HFFc6 (cell line): ENCODE measurements at regions not wholly inside any gene's neighbourhood (a gene's known extent, or its start where the extent isn't known, plus 50 kb on each side); places are given as distances from the start of the nearest gene placed in this dataset.
"Not testable (repeated sequence)": the region's sequence is repeated elsewhere in the genome, so short reads cannot be mapped to it uniquely, and the experiment has no call there.

Experiments used
- DNase-seq: peaks from one replicate; pipeline ENCODE4 v3.0.0-alpha.2; 2018
- H3K27ac Mint-ChIP-seq: 2 replicates; pipeline ENCODE4 v1.8.0; 2020; ENCODE audit warnings: mild to moderate bottlenecking, mixed read lengths
- H3K27me3 Mint-ChIP-seq: 2 replicates; pipeline ENCODE4 v1.8.0; 2021; ENCODE audit warnings: mild to moderate bottlenecking, moderate library complexity, mixed read lengths; ENCODE audit not compliant: insufficient read depth
- H3K36me3 Mint-ChIP-seq: 2 replicates; pipeline ENCODE4 v1.8.0; 2021; ENCODE audit warnings: low read depth, mixed read lengths
- H3K4me1 Mint-ChIP-seq: 2 replicates; pipeline ENCODE4 v1.8.0; 2020; ENCODE audit warnings: low read depth, mixed read lengths
- H3K4me3 Mint-ChIP-seq: 2 replicates; pipeline ENCODE4 v1.8.0; 2020; ENCODE audit warnings: mild to moderate bottlenecking, moderate library complexity, mixed read lengths
- H3K9me3 Mint-ChIP-seq: 2 replicates; pipeline ENCODE4 v1.8.0; 2020; ENCODE audit warnings: mild to moderate bottlenecking, mixed read lengths
- TF ChIP-seq, protein P1 (sequence below): fragments of 200-600 bp; sonication (generic); IDR thresholded peaks from 2 replicates; pipeline ENCODE4 v1.5.0; 2021; ENCODE audit warnings: antibody characterized with exemption, mild to moderate bottlenecking

DNA sequence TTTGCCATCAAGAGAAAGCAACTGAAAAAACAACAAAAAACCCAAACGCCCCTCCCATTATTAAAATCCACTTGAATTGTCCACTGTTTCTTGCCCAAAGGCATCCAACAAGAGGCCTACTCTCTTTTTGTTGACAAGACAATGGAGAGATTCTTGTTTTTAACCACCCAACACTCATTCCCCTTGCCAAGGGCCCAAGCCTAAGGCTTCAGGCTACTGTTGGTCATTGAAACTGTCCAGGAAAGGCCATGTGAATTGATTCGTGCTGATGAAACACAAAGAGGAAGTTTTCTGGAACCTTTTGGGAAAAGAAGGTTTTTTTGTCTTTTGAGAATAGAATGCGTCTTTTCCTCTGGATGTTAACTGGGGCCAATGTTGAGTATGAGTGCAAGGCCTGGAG is 157.4 kb upstream of the PFN2 start:
- H3K4me3 Mint-ChIP-seq = no peak overlapping the region
- no peak overlapping the region for H3K27ac Mint-ChIP-seq
- H3K36me3 Mint-ChIP-seq = no peaks in the 10 kb centered on the region
- H3K27me3 Mint-ChIP-seq = peaks cover 4% of the 10 kb centered on the region; the same call in 1 of the 2 replicates
- no peaks in the 10 kb centered on the region for H3K9me3 Mint-ChIP-seq
- TF ChIP-seq, protein P1, sequence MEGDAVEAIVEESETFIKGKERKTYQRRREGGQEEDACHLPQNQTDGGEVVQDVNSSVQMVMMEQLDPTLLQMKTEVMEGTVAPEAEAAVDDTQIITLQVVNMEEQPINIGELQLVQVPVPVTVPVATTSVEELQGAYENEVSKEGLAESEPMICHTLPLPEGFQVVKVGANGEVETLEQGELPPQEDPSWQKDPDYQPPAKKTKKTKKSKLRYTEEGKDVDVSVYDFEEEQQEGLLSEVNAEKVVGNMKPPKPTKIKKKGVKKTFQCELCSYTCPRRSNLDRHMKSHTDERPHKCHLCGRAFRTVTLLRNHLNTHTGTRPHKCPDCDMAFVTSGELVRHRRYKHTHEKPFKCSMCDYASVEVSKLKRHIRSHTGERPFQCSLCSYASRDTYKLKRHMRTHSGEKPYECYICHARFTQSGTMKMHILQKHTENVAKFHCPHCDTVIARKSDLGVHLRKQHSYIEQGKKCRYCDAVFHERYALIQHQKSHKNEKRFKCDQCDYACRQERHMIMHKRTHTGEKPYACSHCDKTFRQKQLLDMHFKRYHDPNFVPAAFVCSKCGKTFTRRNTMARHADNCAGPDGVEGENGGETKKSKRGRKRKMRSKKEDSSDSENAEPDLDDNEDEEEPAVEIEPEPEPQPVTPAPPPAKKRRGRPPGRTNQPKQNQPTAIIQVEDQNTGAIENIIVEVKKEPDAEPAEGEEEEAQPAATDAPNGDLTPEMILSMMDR = no peak
- no peak for DNase-seq
- peaks cover 25% of the 10 kb centered on the region for H3K4me1 Mint-ChIP-seq

- no peak for DNase-seq
- TF ChIP-seq, protein P1 = no peak
- Mint-ChIP-seq H3K27me3 (peaks cover 4% of the 10 kb centered on the region; the same call in 1 of the 2 replicates), H3K4me3 (no peak overlapping the region), H3K4me1 (peaks cover 15% of the 10 kb centered on the region), H3K9me3 (no peaks in the 10 kb centered on the region), H3K36me3 (no peaks in the 10 kb centered on the region), H3K27ac (no peak overlapping the region)
Measured at GRCh38 chr3:150127011-150127490, 156.4 kb upstream of the PFN2 start.

- no peaks in the 10 kb centered on the region for H3K36me3 Mint-ChIP-seq
- no peak overlapping the region for H3K27ac Mint-ChIP-seq
- DNase-seq = no peak
- TF ChIP-seq, protein P1 = no peak
- peaks cover 11% of the 10 kb centered on the region for H3K4me1 Mint-ChIP-seq
- H3K4me3 Mint-ChIP-seq = no peak overlapping the region
- H3K9me3 Mint-ChIP-seq = no peaks in the 10 kb centered on the region
- H3K27me3 Mint-ChIP-seq = 0 out of 2 replicates have a peak, but pooled peaks cover 2% of the 10 kb centered on the region
Measured at GRCh38 chr3:150124142-150124541, 153.4 kb upstream of the PFN2 start.

DNA sequence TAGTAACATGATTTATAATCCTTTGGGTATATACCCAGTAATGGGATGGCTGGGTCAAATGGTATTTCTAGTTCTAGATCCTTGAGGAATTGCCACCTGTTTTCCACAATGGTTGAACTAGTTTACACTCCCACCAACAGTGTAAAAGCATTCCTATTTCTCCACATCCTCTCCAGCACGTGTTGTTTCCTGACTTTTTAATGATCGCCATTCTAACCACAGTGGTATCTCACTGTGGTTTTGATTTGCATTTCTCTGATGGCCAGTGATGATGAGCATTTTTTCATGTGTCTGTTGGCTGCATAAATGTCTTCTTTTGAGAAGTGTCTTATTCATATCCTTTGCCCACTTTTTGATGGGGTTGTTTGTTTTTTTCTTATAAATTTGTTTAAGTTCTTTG is 152.6 kb upstream of the PFN2 start:
- DNase-seq = peak; percentile 13
- not testable (repeated sequence) for H3K4me3 Mint-ChIP-seq, H3K27ac Mint-ChIP-seq, H3K36me3 Mint-ChIP-seq, H3K9me3 Mint-ChIP-seq, H3K27me3 Mint-ChIP-seq
- H3K4me1 Mint-ChIP-seq = peaks cover 11% of the 10 kb centered on the region

GRCh38 chr3:150118219-150118618 is 147.5 kb upstream of the PFN2 start:
- Mint-ChIP-seq H3K27me3 (peaks cover 2% of the 10 kb centered on the region; the same call in 1 of the 2 replicates), H3K4me1 (peaks cover 44% of the 10 kb centered on the region), H3K4me3 (no peak overlapping the region), H3K27ac (no peak overlapping the region), H3K9me3 (no peaks in the 10 kb centered on the region), H3K36me3 (no peaks in the 10 kb centered on the region)
- TF ChIP-seq, protein P1 = no peak
- no peak for DNase-seq

DNA sequence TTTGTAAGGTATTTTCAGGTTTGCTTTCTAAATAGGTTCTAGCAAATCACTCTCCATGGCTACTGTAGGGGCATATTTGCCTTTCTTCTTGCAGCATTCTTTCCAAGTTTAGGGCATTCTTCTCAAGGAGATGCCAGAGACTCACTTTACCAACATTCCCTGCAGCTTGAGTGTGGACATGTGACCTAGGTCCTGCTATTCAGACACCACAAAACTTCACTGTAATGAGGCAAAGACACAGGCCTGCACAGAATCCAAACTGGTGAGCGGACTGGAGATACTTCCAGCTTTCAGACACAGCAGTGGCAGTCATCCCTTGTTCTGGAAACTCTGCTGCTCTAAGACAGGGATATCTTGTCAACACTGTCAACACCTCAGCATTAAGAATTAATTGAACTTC is 146.4 kb upstream of the PFN2 start:
- Mint-ChIP-seq H3K4me1 (peaks cover 41% of the 10 kb centered on the region), H3K9me3 (no peaks in the 10 kb centered on the region), H3K27ac (no peak overlapping the region), H3K36me3 (no peaks in the 10 kb centered on the region), H3K4me3 (no peak overlapping the region), H3K27me3 (peaks cover 2% of the 10 kb centered on the region; the same call in 1 of the 2 replicates)
- TF ChIP-seq, protein P1 = no peak
- peak; percentile 36 for DNase-seq
